Neural progenitor cell (in vitro differentiated cells): ENCODE measurements at regions not wholly inside any gene's neighbourhood (a gene's known extent, or its start where the extent isn't known, plus 50 kb on each side); places are given as distances from the start of the nearest gene placed in this dataset.

Experiments used
- DNase-seq: peaks from one replicate; pipeline ENCODE4 v3.0.0-alpha.2; 2016; ENCODE audit warnings: low spot score
- H2AFZ ChIP-seq: fragments of 200-600 bp; sonication (generic); replicated peaks from 2 replicates; pipeline ENCODE4 v1.6.1; 2016; ENCODE audit warnings: antibody characterized with exemption
- H3F3A ChIP-seq: fragments of 200-600 bp; sonication (generic); 2 replicates; pipeline ENCODE4 v1.6.1; 2016; ENCODE audit warnings: antibody characterized with exemption, low read depth
- H3K27ac ChIP-seq: fragments of 200-600 bp; sonication (generic); 2 replicates; pipeline ENCODE4 v1.5.1; 2016; ENCODE audit warnings: mild to moderate bottlenecking
- H3K27me3 ChIP-seq: fragments of 200-600 bp; sonication (generic); 2 replicates; pipeline ENCODE4 v1.6.1; 2016; ENCODE audit warnings: mild to moderate bottlenecking, moderate library complexity
- H3K36me3 ChIP-seq: fragments of 200-600 bp; sonication (generic); 2 replicates; pipeline ENCODE4 v1.5.1; 2016
- H3K4me1 ChIP-seq: fragments of 200-600 bp; sonication (generic); 2 replicates; pipeline ENCODE4 v1.6.1; 2016; ENCODE audit warnings: mixed run types
- H3K4me2 ChIP-seq: fragments of 200-600 bp; sonication (generic); 2 replicates; pipeline ENCODE4 v1.6.1; 2016
- H3K4me3 ChIP-seq: fragments of 200-600 bp; sonication (generic); 2 replicates; pipeline ENCODE4 v1.5.1; 2016
- H3K79me2 ChIP-seq: fragments of 200-600 bp; sonication (generic); 2 replicates; pipeline ENCODE4 v1.6.1; 2016; ENCODE audit warnings: low read depth
- H3K9ac ChIP-seq: fragments of 200-600 bp; sonication (generic); 2 replicates; pipeline ENCODE4 v1.6.1; 2016
- H3K9me3 ChIP-seq: fragments of 200-600 bp; sonication (generic); 2 replicates; pipeline ENCODE4 v1.5.1; 2016; ENCODE audit warnings: low read depth
- H4K20me1 ChIP-seq: fragments of 200-600 bp; sonication (generic); 2 replicates; pipeline ENCODE4 v1.6.1; 2016; ENCODE audit warnings: low read depth
- H3K27ac Mint-ChIP-seq: 3 replicates; pipeline ENCODE4 v1.8.0; 2021; ENCODE audit warnings: mixed read lengths
- H3K27me3 Mint-ChIP-seq: 2 replicates; pipeline ENCODE4 v1.8.0; 2022; ENCODE audit warnings: low read depth, mild to moderate bottlenecking, inconsistent platforms, moderate library complexity, mixed read lengths; ENCODE audit not compliant: insufficient read depth
- H3K36me3 Mint-ChIP-seq: 3 replicates; pipeline ENCODE4 v1.8.0; 2021; ENCODE audit warnings: mixed read lengths
- H3K4me1 Mint-ChIP-seq: 3 replicates; pipeline ENCODE4 v1.8.0; 2021; ENCODE audit warnings: mixed read lengths
- H3K4me3 Mint-ChIP-seq: 3 replicates; pipeline ENCODE4 v1.8.0; 2021; ENCODE audit warnings: mild to moderate bottlenecking, moderate library complexity, mixed read lengths
- H3K9me3 Mint-ChIP-seq: 3 replicates; pipeline ENCODE4 v1.8.0; 2020; ENCODE audit warnings: mixed read lengths
- CTCF ChIP-seq: fragments of 200-600 bp; sonication (generic); IDR thresholded peaks from 2 replicates; pipeline ENCODE4 v1.5.1; 2017; ENCODE audit warnings: antibody characterized with exemption, mild to moderate bottlenecking
- EZH2 ChIP-seq: fragments of 200-600 bp; sonication (generic); IDR thresholded peaks from 2 replicates; pipeline ENCODE4 v1.6.1; 2017; ENCODE audit warnings: antibody characterized with exemption, mild to moderate bottlenecking, moderate library complexity
- EZH2phosphoT487 ChIP-seq: fragments of 200-600 bp; sonication (generic); IDR thresholded peaks from 2 replicates; pipeline ENCODE4 v1.6.1; 2017; ENCODE audit warnings: antibody characterized with exemption

GRCh38 chr2:157082950-157083349, 174.6 kb upstream of the GALNT5 start:
- no peak overlapping the region for H2AFZ ChIP-seq
- no peak overlapping the region for H3K27ac Mint-ChIP-seq
- no peak for DNase-seq
- no peaks in the 10 kb centered on the region for H4K20me1 ChIP-seq
- H3K9ac ChIP-seq: no peak overlapping the region
- H3K27ac ChIP-seq: no peak overlapping the region
- H3K4me3 ChIP-seq: no peak overlapping the region
- TF ChIP-seq CTCF (no peak), EZH2 (no peak), EZH2phosphoT487 (no peak)
- H3K4me1 Mint-ChIP-seq: peaks cover 19% of the 10 kb centered on the region
- H3K4me3 Mint-ChIP-seq: no peak overlapping the region
- H3K79me2 ChIP-seq: no peaks in the 10 kb centered on the region
- no peaks in the 10 kb centered on the region for H3K36me3 Mint-ChIP-seq
- H3K9me3 Mint-ChIP-seq: no peaks in the 10 kb centered on the region
- no peaks in the 10 kb centered on the region for H3K36me3 ChIP-seq
- no peak overlapping the region for H3K4me2 ChIP-seq
- no peaks in the 10 kb centered on the region for H3K27me3 ChIP-seq
- H3F3A ChIP-seq: no peaks in the 10 kb centered on the region
- no peaks in the 10 kb centered on the region for H3K27me3 Mint-ChIP-seq
- H3K9me3 ChIP-seq: no peaks in the 10 kb centered on the region
- peaks cover 4% of the 10 kb centered on the region for H3K4me1 ChIP-seq

- Histone ChIP-seq H3K27ac (no peak overlapping the region), H4K20me1 (no peaks in the 10 kb centered on the region), H3K4me1 (no peaks in the 10 kb centered on the region), H3K9me3 (no peaks in the 10 kb centered on the region), H3K9ac (no peak overlapping the region), H3K4me2 (no peak overlapping the region), H3K36me3 (no peaks in the 10 kb centered on the region), H3K79me2 (no peaks in the 10 kb centered on the region), H3K27me3 (no peaks in the 10 kb centered on the region), H3F3A (no peaks in the 10 kb centered on the region), H2AFZ (no peak overlapping the region), H3K4me3 (no peak overlapping the region)
- H3K36me3 Mint-ChIP-seq: no peaks in the 10 kb centered on the region
- TF ChIP-seq EZH2 (no peak), EZH2phosphoT487 (no peak), CTCF (no peak)
- no peaks in the 10 kb centered on the region for H3K9me3 Mint-ChIP-seq
- no peaks in the 10 kb centered on the region for H3K27me3 Mint-ChIP-seq
- no peak overlapping the region for H3K27ac Mint-ChIP-seq
- peaks cover 3% of the 10 kb centered on the region for H3K4me1 Mint-ChIP-seq
- DNase-seq: no peak
- H3K4me3 Mint-ChIP-seq: no peak overlapping the region
Measured at GRCh38 chr2:157085522-157085921, 172.0 kb upstream of the GALNT5 start.

GRCh38 chr2:157087373-157088002, 170.0 kb upstream of the GALNT5 start:
- no peaks in the 10 kb centered on the region for H3K9me3 ChIP-seq
- no peaks in the 10 kb centered on the region for H4K20me1 ChIP-seq
- no peaks in the 10 kb centered on the region for H3K27me3 Mint-ChIP-seq
- no peak overlapping the region for H3K4me3 Mint-ChIP-seq
- H3K9me3 Mint-ChIP-seq: no peaks in the 10 kb centered on the region
- no peak for DNase-seq
- TF ChIP-seq CTCF (no peak), EZH2 (no peak), EZH2phosphoT487 (no peak)
- H3K4me1 ChIP-seq: no peaks in the 10 kb centered on the region
- no peak overlapping the region for H2AFZ ChIP-seq
- no peak overlapping the region for H3K27ac Mint-ChIP-seq
- H3K27ac ChIP-seq: no peak overlapping the region
- no peaks in the 10 kb centered on the region for H3K36me3 Mint-ChIP-seq
- H3K4me3 ChIP-seq: no peak overlapping the region
- no peaks in the 10 kb centered on the region for H3K79me2 ChIP-seq
- H3F3A ChIP-seq: no peaks in the 10 kb centered on the region
- H3K4me2 ChIP-seq: no peak overlapping the region
- no peak overlapping the region for H3K9ac ChIP-seq
- H3K36me3 ChIP-seq: no peaks in the 10 kb centered on the region
- H3K4me1 Mint-ChIP-seq: peaks cover 3% of the 10 kb centered on the region
- H3K27me3 ChIP-seq: no peaks in the 10 kb centered on the region
